OCI-LY3 (cell line): ENCODE measurements at regions not wholly inside any gene's neighbourhood (a gene's known extent, or its start where the extent isn't known, plus 50 kb on each side); places are given as distances from the start of the nearest gene placed in this dataset.

Experiments
- H2AFZ ChIP-seq: fragments of 200-600, 300-600 bp; shearing (Covaris generic); 2 replicates; pipeline ENCODE4 v1.6.0; 2014; ENCODE audit warnings: antibody characterized with exemption, low read depth, low read length
- H3K27ac ChIP-seq: fragments of 200-600, 300-600 bp; sonication (generic); 2 replicates; pipeline ENCODE4 v1.5.1; 2014; ENCODE audit warnings: mild to moderate bottlenecking, low read length, moderate library complexity, mixed read lengths
- H3K27me3 ChIP-seq: fragments of 200-600, 300-600 bp; sonication (generic); 2 replicates; pipeline ENCODE4 v1.6.1; 2014; ENCODE audit warnings: low read depth, low read length, mixed read lengths
- H3K36me3 ChIP-seq: fragments of 200-600, 300-600 bp; sonication (generic); replicated peaks from 2 replicates; pipeline ENCODE3; 2014; ENCODE audit warnings: low read depth, low read length, mixed read lengths
- H3K4me1 ChIP-seq: fragments of 300-600, 200-600 bp; sonication (generic); 2 replicates; pipeline ENCODE4 v1.6.1; 2014; ENCODE audit warnings: low read length, mixed read lengths
- H3K4me2 ChIP-seq: fragments of 200-600, 300-600 bp; sonication (generic); 2 replicates; pipeline ENCODE4 v1.6.1; 2014; ENCODE audit warnings: low read length, mixed read lengths
- H3K4me3 ChIP-seq: fragments of 300-600, 200-600 bp; sonication (generic); 2 replicates; pipeline ENCODE4 v1.5.1; 2014; ENCODE audit warnings: antibody characterized with exemption, mild to moderate bottlenecking, low read length, moderate library complexity
- H3K79me2 ChIP-seq: fragments of 300-600, 200-600 bp; shearing (Covaris generic); 2 replicates; pipeline ENCODE4 v1.6.1; 2014; ENCODE audit warnings: mild to moderate bottlenecking, low read length, mixed read lengths
- H3K9ac ChIP-seq: fragments of 300-600, 200-600 bp; shearing (Covaris generic); 2 replicates; pipeline ENCODE4 v1.6.0; 2014; ENCODE audit warnings: mild to moderate bottlenecking, low read length, moderate library complexity
- H3K9me3 ChIP-seq: fragments of 200-600, 300-600 bp; shearing (Covaris generic); 2 replicates; pipeline ENCODE4 v1.6.1; 2014; ENCODE audit warnings: low read length, mixed read lengths; ENCODE audit not compliant: insufficient read depth
- H4K20me1 ChIP-seq: fragments of 200-600, 300-600 bp; sonication (generic); 2 replicates; pipeline ENCODE4 v1.6.1; 2016; ENCODE audit warnings: low read length, mixed read lengths; ENCODE audit not compliant: insufficient read depth
- EZH2phosphoT487 ChIP-seq: fragments of 200-600 bp; shearing (Covaris generic); IDR thresholded peaks from 2 replicates; pipeline ENCODE4 v1.6.1; 2018; ENCODE audit warnings: antibody characterized with exemption, mixed run types, low read depth
- TF ChIP-seq, protein P1 (sequence below): fragments of 200-600, 300-600 bp; sonication (generic); IDR thresholded peaks from 2 replicates; pipeline ENCODE4 v1.5.1; 2014; ENCODE audit warnings: antibody characterized with exemption, low read length, low read depth

GRCh38 chr11:121810291-121810690 is 305.7 kb downstream of the BLID start:
- H2AFZ ChIP-seq: no peak overlapping the region
- H3K4me3 ChIP-seq: no peak overlapping the region
- TF ChIP-seq EZH2phosphoT487: no peak
- TF ChIP-seq, protein P1, sequence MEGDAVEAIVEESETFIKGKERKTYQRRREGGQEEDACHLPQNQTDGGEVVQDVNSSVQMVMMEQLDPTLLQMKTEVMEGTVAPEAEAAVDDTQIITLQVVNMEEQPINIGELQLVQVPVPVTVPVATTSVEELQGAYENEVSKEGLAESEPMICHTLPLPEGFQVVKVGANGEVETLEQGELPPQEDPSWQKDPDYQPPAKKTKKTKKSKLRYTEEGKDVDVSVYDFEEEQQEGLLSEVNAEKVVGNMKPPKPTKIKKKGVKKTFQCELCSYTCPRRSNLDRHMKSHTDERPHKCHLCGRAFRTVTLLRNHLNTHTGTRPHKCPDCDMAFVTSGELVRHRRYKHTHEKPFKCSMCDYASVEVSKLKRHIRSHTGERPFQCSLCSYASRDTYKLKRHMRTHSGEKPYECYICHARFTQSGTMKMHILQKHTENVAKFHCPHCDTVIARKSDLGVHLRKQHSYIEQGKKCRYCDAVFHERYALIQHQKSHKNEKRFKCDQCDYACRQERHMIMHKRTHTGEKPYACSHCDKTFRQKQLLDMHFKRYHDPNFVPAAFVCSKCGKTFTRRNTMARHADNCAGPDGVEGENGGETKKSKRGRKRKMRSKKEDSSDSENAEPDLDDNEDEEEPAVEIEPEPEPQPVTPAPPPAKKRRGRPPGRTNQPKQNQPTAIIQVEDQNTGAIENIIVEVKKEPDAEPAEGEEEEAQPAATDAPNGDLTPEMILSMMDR: no peak
- H3K79me2 ChIP-seq: no peaks in the 10 kb centered on the region
- no peak overlapping the region for H3K9ac ChIP-seq
- no peaks in the 10 kb centered on the region for H3K4me1 ChIP-seq
- H3K9me3 ChIP-seq: 0 out of 2 replicates have a peak, but pooled peaks cover 4% of the 10 kb centered on the region
- H3K27ac ChIP-seq: no peak overlapping the region
- H3K36me3 ChIP-seq: no peaks in the 10 kb centered on the region
- H3K4me2 ChIP-seq: no peak overlapping the region
- no peaks in the 10 kb centered on the region for H4K20me1 ChIP-seq
- H3K27me3 ChIP-seq: no peaks in the 10 kb centered on the region

DNA sequence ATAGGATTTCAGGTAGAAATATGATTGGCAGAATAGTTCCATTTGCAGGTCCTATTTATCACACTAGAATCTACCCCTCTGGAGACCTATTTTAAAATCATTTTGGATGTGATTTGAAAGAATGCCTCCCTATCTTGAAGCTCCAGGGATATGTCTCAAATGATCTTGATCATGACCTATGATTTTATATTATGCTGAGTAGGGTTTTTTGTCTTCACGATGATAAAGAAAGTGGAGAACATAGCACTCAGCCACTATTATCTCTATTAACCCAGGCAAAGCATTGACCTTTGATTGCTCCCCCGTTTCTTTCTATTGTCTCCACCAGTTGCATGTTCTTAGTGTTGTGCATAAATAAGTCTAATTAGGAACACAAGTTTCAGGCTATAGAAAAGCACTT is 307.9 kb downstream of the BLID start:
- Histone ChIP-seq H3K9ac (no peak overlapping the region), H3K27me3 (no peaks in the 10 kb centered on the region), H3K9me3 (0 out of 2 replicates have a peak, but pooled peaks cover 4% of the 10 kb centered on the region), H3K79me2 (no peaks in the 10 kb centered on the region), H4K20me1 (no peaks in the 10 kb centered on the region), H3K27ac (no peak overlapping the region), H3K36me3 (no peaks in the 10 kb centered on the region), H2AFZ (no peak overlapping the region), H3K4me1 (no peaks in the 10 kb centered on the region), H3K4me3 (no peak overlapping the region), H3K4me2 (no peak overlapping the region)
- TF ChIP-seq EZH2phosphoT487: no peak
- TF ChIP-seq, protein P1: no peak

- Histone ChIP-seq H4K20me1 (no peaks in the 10 kb centered on the region), H3K36me3 (no peaks in the 10 kb centered on the region), H3K79me2 (no peaks in the 10 kb centered on the region), H3K4me2 (no peak overlapping the region), H3K4me1 (no peaks in the 10 kb centered on the region), H3K4me3 (no peak overlapping the region), H2AFZ (no peak overlapping the region), H3K27ac (no peak overlapping the region), H3K9ac (no peak overlapping the region), H3K27me3 (no peaks in the 10 kb centered on the region), H3K9me3 (no peaks in the 10 kb centered on the region)
- TF ChIP-seq EZH2phosphoT487: no peak
- TF ChIP-seq, protein P1: no peak
Measured at GRCh38 chr11:121807051-121807450, 309.0 kb downstream of the BLID start.

GRCh38 chr11:121802542-121802941 is 313.5 kb downstream of the BLID start:
- no peak for TF ChIP-seq EZH2phosphoT487
- TF ChIP-seq, protein P1: no peak
- Histone ChIP-seq H3K27ac (no peak overlapping the region), H3K4me1 (no peaks in the 10 kb centered on the region), H3K9me3 (no peaks in the 10 kb centered on the region), H3K79me2 (no peaks in the 10 kb centered on the region), H3K36me3 (no peaks in the 10 kb centered on the region), H4K20me1 (no peaks in the 10 kb centered on the region), H3K4me2 (no peak overlapping the region), H3K27me3 (no peaks in the 10 kb centered on the region), H3K4me3 (no peak overlapping the region), H2AFZ (no peak overlapping the region), H3K9ac (no peak overlapping the region)
